ENCODE measurements at regions not wholly inside any gene's neighbourhood (a gene's known extent, or its start where the extent isn't known, plus 50 kb on each side); places are given as distances from the start of the nearest gene placed in this dataset.

DNA sequence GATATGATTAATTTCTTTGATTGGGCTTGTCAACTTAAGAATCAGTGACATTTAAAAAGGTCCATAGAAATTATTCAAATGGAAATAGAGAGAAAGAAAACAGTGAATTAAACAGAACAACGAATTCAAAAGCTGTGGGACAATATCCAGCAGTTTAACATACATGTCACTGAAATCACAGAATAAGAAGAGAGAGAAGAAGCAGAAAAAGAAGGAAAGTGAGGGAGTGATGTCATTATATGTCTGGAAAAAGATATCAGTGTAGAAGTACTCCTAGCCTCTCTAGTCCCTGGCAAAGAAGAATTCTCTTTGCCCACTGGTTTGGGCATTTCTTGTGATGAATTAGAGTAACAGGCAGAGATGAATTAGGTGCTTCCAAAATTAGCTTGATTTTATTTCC, 109.2 kb upstream of the ABCA1 start:
- TF ChIP-seq POLR2A (IDR thresholded peaks at IDR 0.05) (no peak), POLR2AphosphoS5 (IDR thresholded peaks at IDR 0.05) (no peak), EP300 (IDR thresholded peaks at IDR 0.05; ENCODE audit: low read depth) (no peak)
- TF ChIP-seq, protein P1, sequence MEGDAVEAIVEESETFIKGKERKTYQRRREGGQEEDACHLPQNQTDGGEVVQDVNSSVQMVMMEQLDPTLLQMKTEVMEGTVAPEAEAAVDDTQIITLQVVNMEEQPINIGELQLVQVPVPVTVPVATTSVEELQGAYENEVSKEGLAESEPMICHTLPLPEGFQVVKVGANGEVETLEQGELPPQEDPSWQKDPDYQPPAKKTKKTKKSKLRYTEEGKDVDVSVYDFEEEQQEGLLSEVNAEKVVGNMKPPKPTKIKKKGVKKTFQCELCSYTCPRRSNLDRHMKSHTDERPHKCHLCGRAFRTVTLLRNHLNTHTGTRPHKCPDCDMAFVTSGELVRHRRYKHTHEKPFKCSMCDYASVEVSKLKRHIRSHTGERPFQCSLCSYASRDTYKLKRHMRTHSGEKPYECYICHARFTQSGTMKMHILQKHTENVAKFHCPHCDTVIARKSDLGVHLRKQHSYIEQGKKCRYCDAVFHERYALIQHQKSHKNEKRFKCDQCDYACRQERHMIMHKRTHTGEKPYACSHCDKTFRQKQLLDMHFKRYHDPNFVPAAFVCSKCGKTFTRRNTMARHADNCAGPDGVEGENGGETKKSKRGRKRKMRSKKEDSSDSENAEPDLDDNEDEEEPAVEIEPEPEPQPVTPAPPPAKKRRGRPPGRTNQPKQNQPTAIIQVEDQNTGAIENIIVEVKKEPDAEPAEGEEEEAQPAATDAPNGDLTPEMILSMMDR (IDR thresholded peaks at IDR 0.05) = no peak
